D721Med (cell line): ENCODE measurements at regions not wholly inside any gene's neighbourhood (a gene's known extent, or its start where the extent isn't known, plus 50 kb on each side); places are given as distances from the start of the nearest gene placed in this dataset.

Experiments used
- DNase-seq: peaks from one replicate; pipeline ENCODE4 v3.0.0; 2011; ENCODE audit warnings: low spot score; ENCODE audit not compliant: insufficient read length
- FAIRE-seq: peaks from 2 replicates; lab custom pipeline; 2011; peaks lifted over from hg19 to GRCh38; lab: Jason Lieb, UNC
- TF ChIP-seq, protein P1 (sequence below): IDR thresholded peaks from 2 replicates; pipeline ENCODE4 v1.5.1; 2012; ENCODE audit warnings: mild to moderate bottlenecking, control low read depth; ENCODE audit not compliant: insufficient read depth; ENCODE audit errors: missing control alignments

DNA sequence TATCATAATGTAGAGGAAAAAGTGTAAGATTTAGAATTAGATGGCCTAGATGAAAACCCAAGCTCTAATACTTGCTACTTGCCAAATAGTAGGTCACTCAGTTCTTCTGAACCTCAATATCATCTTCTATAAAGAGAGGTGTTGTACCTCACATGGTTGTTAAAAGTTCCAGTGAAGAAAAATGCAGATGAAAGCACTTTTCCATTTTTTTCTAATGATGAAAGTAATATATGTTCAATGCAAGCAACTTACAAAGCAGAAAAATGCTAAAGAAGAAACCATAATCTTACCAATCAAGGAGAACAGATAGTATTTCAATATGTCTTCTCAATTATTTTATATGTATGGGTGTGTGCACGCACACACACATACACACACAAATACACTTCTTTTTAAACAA, 52.7 kb upstream of the TMEM17 start:
- FAIRE-seq (no peak), DNase-seq (no peak)
- TF ChIP-seq, protein P1, sequence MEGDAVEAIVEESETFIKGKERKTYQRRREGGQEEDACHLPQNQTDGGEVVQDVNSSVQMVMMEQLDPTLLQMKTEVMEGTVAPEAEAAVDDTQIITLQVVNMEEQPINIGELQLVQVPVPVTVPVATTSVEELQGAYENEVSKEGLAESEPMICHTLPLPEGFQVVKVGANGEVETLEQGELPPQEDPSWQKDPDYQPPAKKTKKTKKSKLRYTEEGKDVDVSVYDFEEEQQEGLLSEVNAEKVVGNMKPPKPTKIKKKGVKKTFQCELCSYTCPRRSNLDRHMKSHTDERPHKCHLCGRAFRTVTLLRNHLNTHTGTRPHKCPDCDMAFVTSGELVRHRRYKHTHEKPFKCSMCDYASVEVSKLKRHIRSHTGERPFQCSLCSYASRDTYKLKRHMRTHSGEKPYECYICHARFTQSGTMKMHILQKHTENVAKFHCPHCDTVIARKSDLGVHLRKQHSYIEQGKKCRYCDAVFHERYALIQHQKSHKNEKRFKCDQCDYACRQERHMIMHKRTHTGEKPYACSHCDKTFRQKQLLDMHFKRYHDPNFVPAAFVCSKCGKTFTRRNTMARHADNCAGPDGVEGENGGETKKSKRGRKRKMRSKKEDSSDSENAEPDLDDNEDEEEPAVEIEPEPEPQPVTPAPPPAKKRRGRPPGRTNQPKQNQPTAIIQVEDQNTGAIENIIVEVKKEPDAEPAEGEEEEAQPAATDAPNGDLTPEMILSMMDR: no peak

DNA sequence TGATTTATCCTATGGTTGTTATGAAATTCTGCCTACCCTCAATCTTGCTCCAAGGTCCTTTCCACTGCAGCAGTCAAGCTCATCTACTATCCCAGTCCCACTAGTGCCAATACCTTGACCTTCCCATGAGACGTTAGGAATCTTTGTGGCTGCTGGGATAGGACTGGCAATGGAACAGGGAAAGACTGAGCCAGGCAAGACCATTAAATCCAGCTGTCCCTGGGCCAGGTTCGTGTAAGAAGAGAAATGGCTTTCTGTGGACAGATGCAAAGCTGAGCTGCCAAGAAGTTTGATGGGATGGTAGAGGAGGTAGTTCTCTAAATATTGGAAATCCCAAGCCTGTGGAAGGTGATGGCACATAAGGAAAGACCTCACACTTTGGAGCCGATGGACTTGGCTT, 50.1 kb upstream of the TMEM17 start:
- TF ChIP-seq, protein P1: no peak
- FAIRE-seq: no peak

More for the DNA sequence above, 50.1 kb upstream of the TMEM17 start:
- DNase-seq: no peak
